GM12891 (cell line): ENCODE measurements at regions not wholly inside any gene's neighbourhood (a gene's known extent, or its start where the extent isn't known, plus 50 kb on each side); places are given as distances from the start of the nearest gene placed in this dataset.
"Not testable (repeated sequence)": the region's sequence is repeated elsewhere in the genome, so short reads cannot be mapped to it uniquely, and the experiment has no call there.

Experiments
- PAX5 ChIP-seq: IDR thresholded peaks from 2 replicates; pipeline ENCODE4 v1.6.1; 2011; ENCODE audit warnings: low read length, moderate library complexity, mild to moderate bottlenecking; ENCODE audit not compliant: insufficient read depth, severe bottlenecking
- POLR2A ChIP-seq: IDR thresholded peaks from 2 replicates; pipeline ENCODE4 v1.6.1; 2011; ENCODE audit warnings: low read depth, low read length, control low read depth
- POLR2AphosphoS5 ChIP-seq: IDR thresholded peaks from 2 replicates; pipeline ENCODE4 v1.6.1; 2011; ENCODE audit warnings: low read depth, low read length, control low read depth
- POU2F2 ChIP-seq: IDR thresholded peaks from 2 replicates; pipeline ENCODE4 v1.6.1; 2011; ENCODE audit warnings: low read depth, mild to moderate bottlenecking, control low read depth, low read length, moderate library complexity
- SPI1 ChIP-seq: IDR thresholded peaks from 2 replicates; pipeline ENCODE4 v1.6.1; 2011; ENCODE audit warnings: low read depth, low read length, control low read depth
- TAF1 ChIP-seq: IDR thresholded peaks from 2 replicates; pipeline ENCODE4 v1.6.1; 2011; ENCODE audit warnings: low read depth, low read length, control low read depth

DNA sequence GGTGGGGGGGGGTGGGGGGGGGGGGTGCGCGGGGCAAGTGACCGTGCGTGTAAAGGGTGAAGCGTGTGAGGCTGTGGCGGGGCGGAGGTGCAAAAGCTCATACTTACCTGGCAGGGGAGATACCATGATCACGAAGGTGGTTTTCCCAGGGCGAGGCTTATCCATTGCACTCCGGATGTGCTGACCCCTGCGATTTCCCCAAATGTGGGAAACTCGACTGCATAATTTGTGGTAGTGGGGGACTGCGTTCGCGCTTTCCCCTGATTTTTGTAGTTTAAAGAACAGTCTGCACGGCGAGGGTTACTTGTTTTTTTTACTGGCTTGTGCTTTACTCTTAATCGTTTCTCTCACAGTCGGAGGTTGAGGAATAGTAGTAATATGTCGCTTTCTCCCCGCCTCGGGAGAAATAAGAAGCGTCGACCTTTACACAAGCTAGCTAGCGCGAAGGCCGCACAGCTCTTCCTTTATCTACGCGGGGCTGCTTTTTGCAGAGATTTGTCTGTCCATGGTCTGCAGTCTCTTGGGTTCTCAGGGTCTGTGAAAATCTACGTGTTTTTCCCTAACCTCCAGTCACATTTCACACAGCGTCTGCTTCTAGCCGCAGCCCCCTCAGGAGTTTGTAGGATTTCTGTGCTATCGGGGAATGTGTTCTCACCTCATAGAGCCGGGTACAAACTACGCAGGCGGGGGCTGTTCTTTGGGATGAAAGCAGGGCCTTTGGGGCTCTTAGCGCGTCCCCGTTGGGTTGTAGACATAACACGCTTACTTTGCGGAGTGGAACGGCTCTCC is 148.1 kb upstream of the NOTCH2NLA start:
- TF ChIP-seq POLR2A, result peak; percentile 98
- TF ChIP-seq POU2F2, result peak; percentile 96
- 0 out of 2 replicates have a peak, but pooled peaks have one; percentile 18 for TF ChIP-seq SPI1
- TF ChIP-seq POLR2AphosphoS5, result peak; percentile 99
- peak; percentile 82 for TF ChIP-seq TAF1
- TF ChIP-seq PAX5, result not testable (repeated sequence)
